ENCODE measurements at regions not wholly inside any gene's neighbourhood (a gene's known extent, or its start where the extent isn't known, plus 50 kb on each side); places are given as distances from the start of the nearest gene placed in this dataset.
"Not testable (repeated sequence)": the region's sequence is repeated elsewhere in the genome, so short reads cannot be mapped to it uniquely, and the experiment has no call there.

GRCh38 chr14:106620368-106620767 lies 1094.0 kb downstream of the TMEM121 start:
- DNase-seq, result no peak

- no peak for DNase-seq
Observed at GRCh38 chr14:106622200-106622745, 1095.9 kb downstream of the TMEM121 start.

DNA sequence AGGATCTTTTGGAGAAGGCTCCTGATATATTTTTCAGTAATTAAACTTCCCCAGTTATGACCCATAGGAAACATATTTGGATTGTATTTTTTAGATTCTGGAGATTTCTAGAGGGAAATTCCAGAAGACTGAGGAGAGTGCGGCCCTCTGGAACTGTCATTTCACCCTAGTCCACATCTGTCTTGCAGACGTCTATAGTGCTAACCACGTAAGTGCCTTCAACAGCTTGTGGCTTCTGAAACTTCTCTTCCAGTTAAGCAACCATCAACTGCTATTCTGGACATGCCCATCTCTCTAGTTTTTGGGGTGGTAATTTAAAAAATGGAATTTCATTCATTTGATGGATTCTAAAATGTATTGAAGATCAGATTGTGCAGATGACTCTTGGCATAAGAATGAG lies 1098.8 kb downstream of the TMEM121 start:
- DNase-seq, result no peak

DNA sequence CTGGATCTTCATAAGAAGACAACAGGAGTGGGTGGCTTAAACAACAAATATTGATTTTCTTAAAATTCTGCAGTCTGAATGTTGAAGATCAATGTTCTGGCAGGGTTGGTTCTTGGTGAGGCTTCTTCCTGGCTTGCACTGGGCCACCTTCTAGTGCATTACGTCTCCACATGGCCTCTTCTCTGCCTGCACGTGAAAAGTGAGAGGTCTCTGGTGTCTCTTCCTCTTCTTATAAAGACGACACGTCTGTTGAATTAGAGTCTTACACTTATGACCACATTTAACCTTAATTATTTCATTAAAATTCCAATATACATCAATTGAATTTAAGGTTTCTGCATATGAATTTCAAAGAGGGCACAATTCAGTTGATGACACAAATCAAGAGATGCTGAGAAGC lies 1100.1 kb downstream of the TMEM121 start:
- not testable (repeated sequence) for DNase-seq

DNA sequence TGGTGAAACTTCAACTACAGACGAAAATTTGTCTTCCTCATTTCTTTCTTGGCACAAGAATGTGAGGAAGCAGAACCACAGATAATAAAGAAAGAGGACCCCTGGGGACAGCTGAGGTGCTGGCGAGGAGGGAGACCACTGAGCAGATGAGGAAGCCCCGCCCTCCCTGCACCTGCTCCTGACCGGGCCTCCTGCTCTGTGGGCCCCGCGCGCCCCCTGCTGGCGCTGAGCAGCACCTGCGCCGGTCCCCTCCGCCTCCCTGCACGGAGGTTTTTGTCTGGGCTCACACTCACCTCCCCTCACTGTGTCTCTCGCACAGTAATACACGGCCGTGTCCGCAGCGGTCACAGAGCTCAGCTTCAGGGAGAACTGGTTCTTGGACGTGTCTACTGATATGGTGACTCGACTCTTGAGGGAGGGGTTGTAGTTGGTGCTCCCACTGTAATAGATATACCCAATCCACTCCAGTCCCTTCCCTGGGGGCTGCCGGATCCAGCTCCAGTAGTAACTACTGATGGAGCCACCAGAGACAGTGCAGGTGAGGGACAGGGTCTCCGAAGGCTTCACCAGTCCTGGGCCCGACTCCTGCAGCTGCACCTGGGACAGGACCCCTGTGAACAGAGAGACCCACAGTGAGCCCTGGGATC lies 1100.7 kb downstream of the TMEM121 start:
- DNase-seq, result not testable (repeated sequence)

DNA sequence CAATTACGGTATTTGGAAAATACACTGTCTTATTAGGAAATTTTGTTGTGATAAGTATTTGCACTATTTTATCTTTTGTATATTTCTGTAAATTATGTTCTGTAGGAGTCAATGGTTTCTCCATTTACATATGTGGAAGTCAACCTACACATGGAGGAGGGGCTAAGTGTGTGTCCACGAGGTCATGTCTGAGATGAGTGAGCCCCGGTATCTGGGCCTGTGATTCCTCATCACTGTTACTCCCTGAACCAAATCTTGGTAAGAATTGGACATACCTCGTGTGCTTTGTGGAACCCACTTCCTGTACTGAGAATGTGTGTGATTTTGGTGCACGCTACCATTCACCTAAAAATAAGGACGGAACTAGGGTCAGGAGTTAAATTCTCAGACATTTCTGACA lies 1105.5 kb downstream of the TMEM121 start:
- DNase-seq, result no peak

GRCh38 chr14:106633721-106634120 lies 1107.3 kb downstream of the TMEM121 start:
- DNase-seq, result no peak

GRCh38 chr14:106635569-106635968 lies 1109.2 kb downstream of the TMEM121 start:
- no peak for DNase-seq

GRCh38 chr14:106638786-106639452 lies 1112.5 kb downstream of the TMEM121 start:
- DNase-seq, result not testable (repeated sequence)

DNA sequence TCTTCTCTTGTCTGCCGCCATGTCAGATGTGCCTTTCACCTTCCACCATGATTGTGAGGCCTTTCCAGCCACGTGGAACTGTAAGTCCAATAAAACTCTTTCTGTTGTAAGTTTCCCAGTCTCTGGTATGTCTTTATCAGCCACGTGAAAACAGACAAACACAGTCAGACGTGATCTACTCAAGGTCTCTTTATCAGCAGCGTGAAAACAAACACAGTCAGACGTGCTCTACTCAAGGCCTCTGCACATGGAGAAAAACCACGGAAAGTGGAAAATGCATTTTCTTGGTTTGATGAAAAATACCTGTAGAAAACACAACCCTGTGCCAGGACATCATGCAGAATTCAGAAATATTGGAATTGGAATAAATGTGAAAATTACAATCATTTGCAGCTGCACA lies 1115.7 kb downstream of the TMEM121 start:
- DNase-seq, result no peak

- not testable (repeated sequence) for DNase-seq
Observed at GRCh38 chr14:106642971-106643370, 1116.6 kb downstream of the TMEM121 start.

- not testable (repeated sequence) for DNase-seq
Observed at GRCh38 chr14:106648874-106649273, 1122.5 kb downstream of the TMEM121 start.

GRCh38 chr14:106651016-106651415 lies 1124.6 kb downstream of the TMEM121 start:
- DNase-seq, result no peak

GRCh38 chr14:106652494-106652893 lies 1126.1 kb downstream of the TMEM121 start:
- DNase-seq, result no peak

- no peak for DNase-seq
Observed at GRCh38 chr14:106657460-106657859, 1131.1 kb downstream of the TMEM121 start.

- not testable (repeated sequence) for DNase-seq
Observed at GRCh38 chr14:106658066-106658860, 1131.9 kb downstream of the TMEM121 start.

DNA sequence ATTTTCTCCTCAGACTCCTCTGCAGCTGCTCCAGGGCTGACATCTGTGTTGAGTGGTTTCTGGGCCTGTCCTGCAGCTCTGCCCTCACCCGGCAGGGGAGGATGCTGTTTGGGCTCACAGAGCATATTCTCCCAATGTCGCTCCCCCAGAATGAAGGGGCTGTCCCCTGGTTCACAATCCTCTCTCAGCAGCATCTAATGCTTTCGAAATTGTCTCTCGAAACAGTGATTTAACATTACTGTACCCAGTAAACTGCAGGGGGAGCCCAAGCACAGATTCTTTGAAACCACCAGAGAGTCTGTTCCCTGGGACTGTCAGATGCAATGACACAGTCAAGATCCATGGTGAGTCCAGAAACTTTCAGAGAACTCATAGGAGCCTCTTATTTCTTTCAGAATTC lies 1135.2 kb downstream of the TMEM121 start:
- DNase-seq, result not testable (repeated sequence)

GRCh38 chr14:106662936-106663550 lies 1136.7 kb downstream of the TMEM121 start:
- no peak for DNase-seq

DNA sequence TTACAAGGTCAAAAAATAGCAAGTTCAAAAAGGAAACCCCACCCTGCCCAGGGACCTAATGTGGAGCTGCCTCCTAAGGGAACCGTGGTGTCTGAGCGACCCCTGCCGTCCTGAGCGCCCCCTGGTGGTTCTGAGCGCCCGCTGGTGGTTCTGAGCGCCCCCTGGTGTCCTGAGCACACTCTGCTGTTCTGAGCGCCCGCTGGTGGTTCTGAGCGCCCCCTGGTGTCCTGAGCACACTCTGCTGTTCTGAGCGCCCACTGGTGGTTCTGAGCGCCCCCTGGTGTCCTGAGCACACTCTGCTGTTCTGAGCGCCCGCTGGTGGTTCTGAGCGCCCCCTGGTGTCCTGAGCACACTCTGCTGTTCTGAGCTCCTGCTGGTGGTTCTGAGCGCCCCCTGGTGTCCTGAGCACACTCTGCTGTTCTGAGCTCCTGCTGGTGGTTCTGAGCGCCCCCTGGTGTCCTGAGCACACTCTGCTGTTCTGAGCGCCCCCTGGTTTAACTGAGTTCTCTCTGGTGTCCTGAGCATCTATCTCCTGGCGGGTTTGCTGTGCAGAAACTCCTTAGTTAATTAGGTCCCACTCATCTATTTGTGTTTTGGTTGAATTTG lies 1137.5 kb downstream of the TMEM121 start:
- not testable (repeated sequence) for DNase-seq

GRCh38 chr14:106665814-106666213 lies 1139.4 kb downstream of the TMEM121 start:
- no peak for DNase-seq

DNA sequence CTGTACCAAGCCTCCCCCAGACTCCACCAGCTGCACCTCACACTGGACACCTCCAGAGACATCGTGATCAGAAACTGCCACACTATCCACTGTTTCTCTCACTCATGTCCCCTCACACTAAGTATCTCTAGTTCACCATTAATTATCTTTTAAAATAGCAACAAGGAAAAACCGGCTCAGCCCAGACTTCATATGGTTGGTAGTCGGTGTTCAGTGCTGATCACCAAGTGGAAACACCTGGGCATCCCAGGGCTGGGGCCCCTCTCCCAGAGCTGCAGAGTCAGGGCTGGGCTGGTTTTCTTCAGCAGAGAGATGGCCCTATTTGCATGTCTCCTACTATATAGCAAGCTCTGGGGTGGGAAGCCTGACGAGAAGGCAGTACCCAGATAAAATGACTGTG lies 1140.0 kb downstream of the TMEM121 start:
- DNase-seq, result no peak

DNA sequence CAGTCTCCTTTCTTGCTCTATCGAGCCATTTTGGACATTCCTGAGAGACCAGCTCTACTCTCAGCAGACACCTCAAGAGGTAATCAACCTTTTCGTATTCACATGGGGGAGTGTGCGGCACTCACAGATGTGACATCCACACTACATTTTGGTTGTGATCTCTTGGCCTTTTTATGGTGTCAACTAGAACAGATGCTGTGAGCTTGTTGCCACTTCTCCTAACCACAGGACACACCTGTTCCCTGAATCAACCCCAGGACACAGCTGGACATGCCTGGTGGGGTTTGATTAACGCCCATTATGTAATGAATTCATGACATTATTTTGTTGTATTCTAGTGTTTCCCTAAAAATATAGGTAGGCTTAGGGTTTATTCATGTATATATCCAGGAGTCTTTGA lies 1143.6 kb downstream of the TMEM121 start:
- DNase-seq, result no peak

DNA sequence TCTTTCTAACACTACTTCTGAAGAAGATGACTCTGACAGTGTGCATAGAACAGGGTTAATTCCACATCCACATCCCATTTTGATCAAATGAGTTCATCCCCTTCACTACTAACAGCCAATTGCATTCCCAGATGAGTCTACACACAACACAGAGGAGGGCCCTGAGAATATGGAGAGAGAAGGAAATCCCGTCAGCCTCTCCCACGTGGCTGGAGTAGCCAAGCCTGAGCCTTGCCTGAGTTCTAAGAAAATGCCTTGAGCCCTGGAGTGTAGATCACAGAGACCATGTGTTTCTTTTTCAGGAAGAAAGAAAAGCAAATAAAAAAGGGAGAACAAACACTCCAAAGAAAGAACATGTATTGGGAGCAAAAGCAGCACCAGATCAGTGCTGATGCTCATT lies 1147.7 kb downstream of the TMEM121 start:
- DNase-seq, result not testable (repeated sequence)
